NCI-H2081 treated with DMSO at 0.1 percent for 48 hours (cell line): ENCODE measurements at regions not wholly inside any gene's neighbourhood (a gene's known extent, or its start where the extent isn't known, plus 50 kb on each side); places are given as distances from the start of the nearest gene placed in this dataset.

Experiments used
- DNase-seq: peaks from one replicate; lab custom pipeline; 2025; lab: John Stamatoyannopoulos, UW

DNA sequence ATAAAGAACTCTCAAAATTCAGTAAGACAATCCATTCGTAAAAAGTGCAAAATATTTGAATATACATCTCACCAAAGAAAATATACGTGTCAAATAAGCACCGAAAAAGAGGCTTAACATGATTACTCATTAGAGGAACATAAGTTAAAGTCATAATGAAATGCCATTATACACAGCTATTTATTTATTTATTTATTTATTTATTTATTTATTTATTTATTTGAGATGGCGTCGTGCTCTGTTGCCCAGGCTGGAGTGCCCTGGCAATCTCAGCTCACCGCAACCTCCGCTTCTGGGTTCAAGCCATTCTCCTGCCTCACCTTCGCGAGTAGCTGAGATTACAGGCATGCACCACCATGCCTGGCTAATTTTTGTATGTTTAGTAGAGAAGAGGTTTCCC lies 203.6 kb upstream of the UBASH3B start:
- DNase-seq: no peak

GRCh38 chr11:122441666-122442035 lies 213.9 kb upstream of the UBASH3B start:
- no peak for DNase-seq

GRCh38 chr11:122440811-122441665 lies 214.5 kb upstream of the UBASH3B start:
- no peak for DNase-seq

DNA sequence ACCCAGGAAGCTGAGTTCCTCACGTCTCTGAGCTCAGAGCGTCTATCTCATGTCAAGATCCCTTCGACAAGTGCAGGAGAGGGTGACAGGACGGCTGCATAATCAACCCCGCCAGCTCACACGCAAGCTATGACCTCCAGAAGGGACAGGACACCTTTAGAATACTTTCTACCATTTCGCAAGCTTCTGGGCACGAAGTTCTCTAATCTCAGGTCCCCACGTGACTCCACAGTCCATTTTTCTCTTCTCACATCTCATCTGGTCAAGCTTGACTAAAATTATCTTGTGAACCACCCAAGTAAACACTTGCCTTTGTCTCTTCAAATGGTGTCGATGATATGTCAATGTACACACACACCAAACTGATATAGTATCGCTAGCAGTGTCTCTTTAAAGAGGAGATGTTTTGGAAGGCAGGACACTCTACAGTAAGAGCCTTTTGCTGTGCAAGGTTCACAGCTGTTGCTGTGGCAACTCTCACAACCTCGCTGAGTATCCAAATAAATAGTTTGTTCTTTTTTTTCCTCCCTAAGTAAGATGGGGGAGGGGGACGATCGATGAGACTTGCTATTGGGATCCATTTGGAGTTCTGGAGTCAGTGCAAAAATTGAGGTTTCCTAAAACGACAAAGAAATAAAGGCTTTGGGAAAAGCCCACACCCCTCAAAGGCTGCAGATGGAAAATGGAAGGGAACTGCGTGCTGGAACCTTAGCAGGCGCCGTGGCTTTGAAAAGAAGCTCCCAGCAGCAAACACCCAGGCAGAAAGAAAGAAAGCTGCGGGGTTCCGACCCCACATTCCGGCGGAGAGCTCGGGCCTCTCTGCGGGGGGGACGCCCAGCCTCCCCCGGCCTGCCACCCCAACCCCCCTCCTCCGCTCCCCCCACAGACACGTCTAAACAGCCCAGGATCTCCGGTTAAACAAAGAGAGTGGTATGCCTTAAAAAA lies 215.4 kb upstream of the UBASH3B start:
- DNase-seq: no peak

DNA sequence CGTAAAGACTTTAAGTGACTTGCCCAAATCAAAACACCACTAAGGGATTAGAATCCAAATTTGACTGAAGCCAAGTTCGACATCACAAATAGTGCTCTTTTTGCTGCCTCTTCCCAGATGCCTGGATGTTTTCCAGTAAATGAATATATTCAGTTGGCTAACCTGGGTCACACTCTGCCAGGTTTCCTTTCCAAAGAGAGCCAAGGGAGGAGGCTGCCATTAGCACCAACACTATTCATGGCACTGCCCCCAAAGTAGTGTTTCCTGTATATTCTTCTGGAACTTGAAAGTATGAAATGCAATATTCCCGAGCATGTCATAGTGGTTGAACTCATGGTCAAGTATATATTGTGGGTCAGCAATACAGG lies 219.3 kb upstream of the UBASH3B start:
- no peak for DNase-seq

DNA sequence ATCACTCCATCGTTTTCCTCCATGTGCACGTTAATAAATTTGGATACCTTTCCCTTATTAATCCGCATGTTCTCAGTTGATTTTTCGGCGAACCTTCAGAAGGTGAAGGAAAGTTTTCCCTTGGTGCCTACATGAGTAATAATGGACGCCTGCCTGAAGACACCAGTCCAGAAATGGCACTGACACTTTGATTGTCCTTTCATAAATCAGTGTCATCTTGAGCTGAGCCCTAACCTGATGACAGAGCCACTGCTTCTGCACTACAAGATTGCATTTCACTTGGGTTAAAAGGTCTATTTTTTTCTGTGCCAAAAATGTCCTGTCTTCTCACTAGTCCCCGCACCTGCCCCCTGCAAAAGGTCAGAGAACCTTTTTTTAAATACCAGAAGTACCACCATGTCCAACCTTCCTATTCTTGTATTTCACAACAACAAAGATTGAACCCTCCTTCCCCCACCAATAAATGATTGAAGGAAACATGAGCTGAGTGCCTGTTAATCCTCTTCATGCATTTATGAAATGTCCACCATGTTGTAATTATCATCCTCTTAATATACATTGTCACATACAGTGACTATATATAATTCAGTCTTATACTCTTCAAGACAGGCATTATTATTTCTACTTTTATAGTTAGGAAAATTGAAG lies 219.9 kb upstream of the UBASH3B start:
- no peak for DNase-seq

DNA sequence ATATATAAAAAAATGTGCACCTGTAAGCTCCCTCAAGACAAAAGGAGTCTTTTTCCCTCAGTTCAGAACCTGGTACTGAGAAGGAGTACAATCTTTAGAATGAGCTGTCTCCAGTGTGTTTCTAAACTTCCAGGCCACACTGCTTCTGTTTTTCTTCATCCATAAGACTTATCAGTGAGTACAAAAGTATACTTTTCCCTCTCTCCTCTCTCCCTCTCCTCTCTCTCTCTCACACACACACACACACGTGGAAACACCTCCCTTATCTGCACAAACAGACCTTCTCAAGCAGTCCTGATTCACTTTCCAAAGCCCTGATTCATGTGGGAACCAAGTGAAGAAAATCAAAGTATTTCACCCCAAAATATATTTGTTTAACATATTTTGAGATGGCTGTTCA lies 220.7 kb upstream of the UBASH3B start:
- DNase-seq: no peak

- no peak for DNase-seq
These were observed 225.0 kb upstream of the UBASH3B start for GRCh38 chr11:122430490-122430889.

GRCh38 chr11:122426073-122426472 lies 229.4 kb upstream of the UBASH3B start:
- no peak for DNase-seq

DNA sequence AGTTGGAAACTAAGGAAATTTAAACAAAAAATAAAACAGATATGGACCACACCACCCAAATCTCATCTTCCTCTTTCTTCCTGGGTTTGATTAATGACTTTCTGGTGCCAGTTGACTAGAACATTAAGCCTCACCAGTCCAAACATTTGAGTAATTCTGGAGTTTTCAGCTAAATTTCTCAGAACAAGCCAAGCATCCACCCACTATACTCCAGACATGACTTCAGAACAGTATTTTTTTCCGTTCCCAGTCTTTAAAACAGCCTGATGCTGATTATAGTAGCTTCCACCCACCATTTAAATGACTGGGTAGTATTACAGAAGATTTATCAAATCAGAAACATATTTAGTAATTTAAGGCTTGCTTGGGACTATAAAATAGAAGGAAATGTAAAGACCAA lies 230.9 kb upstream of the UBASH3B start:
- DNase-seq: no peak

GRCh38 chr11:122423886-122424285 lies 231.6 kb upstream of the UBASH3B start:
- no peak for DNase-seq

GRCh38 chr11:122423273-122423672 lies 232.2 kb upstream of the UBASH3B start:
- DNase-seq: no peak

- no peak for DNase-seq
These were observed 232.8 kb upstream of the UBASH3B start for GRCh38 chr11:122422682-122423081.

DNA sequence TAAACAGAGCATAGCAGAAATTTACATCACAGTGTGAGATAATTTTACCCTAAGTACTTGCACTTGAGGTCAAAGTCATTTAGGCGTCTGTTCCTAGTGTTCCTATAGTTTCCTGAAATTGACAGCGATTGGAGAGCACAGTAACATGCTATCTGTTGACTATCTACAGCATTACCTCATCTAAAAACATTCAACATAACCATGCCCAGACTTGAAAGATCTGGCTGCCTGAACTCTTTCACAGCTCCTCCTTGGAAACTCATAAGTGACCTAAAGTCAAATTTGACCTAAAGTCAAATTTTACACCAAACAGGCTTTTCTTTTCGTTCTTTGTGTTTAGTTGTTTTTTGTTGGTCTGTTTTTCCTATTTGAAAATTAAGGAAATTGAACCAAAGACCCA lies 233.8 kb upstream of the UBASH3B start:
- no peak for DNase-seq

DNA sequence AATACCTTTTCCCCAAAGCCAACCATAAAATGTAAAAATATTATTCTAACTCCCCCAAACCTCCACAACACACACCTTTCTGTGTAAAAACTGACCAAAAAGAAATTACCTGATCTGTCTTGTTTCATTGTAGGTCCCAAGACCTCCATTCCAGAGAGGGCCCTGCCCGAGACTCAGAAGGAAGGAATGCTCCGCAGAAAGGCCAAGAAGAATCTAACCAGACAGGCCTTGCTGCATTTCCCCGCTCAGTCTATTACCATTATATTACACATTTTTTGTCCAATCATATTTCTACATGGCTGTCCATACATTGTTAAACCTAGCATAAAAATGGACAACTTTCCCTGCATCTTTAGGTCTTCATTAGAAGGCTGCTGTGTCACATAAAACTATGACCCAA lies 237.5 kb upstream of the UBASH3B start:
- DNase-seq: no peak

DNA sequence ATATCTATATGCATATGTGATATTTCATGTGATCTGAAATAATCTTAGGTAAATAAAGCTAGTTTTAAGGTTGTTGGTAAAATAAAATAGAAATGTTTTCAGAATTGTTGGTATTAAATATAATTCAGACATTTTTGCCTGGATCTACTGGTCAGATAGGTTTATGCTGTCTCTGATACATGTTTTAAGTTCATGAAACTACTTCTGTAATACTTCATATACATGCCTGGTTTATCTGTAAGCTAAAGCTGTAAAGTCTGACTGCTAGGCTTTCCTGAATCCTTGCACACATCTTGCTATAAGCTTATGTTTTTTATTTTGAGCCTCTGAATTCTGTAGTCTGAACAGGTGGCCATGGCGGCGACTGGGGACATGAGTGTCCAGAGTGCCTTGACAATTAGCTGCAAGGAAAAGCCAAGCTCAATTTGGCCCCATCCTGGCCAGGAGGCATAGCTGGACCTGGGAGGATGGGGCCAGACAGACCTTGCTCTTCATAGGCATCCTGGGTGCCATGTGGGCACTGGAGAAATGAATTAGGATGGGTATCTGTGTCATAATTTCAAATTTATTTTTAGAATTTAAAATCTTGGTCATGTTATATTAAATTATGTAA lies 241.0 kb upstream of the UBASH3B start:
- DNase-seq: no peak

- DNase-seq: no peak
These were observed 241.8 kb upstream of the UBASH3B start for GRCh38 chr11:122413677-122414076.

DNA sequence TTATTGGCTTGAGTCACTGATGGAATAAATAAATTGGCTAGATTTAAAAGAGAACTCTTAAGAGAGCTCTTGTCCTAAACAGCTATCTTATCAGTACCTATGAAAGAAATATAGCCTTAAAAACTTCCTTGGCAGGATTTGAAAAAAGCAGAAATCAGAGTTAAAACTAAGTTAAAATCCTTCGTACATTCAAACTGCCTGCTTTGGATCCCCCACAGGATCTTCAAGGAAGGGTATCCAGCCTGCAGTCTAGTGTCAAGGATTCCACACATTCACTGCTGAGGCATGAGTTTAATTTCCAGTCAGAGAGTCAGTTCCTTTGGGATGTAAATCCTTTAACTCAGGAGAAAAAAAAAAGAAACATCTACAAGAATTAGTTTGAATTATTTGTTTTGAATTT lies 242.9 kb upstream of the UBASH3B start:
- no peak for DNase-seq

- no peak for DNase-seq
These were observed 249.1 kb upstream of the UBASH3B start for GRCh38 chr11:122406466-122406865.

DNA sequence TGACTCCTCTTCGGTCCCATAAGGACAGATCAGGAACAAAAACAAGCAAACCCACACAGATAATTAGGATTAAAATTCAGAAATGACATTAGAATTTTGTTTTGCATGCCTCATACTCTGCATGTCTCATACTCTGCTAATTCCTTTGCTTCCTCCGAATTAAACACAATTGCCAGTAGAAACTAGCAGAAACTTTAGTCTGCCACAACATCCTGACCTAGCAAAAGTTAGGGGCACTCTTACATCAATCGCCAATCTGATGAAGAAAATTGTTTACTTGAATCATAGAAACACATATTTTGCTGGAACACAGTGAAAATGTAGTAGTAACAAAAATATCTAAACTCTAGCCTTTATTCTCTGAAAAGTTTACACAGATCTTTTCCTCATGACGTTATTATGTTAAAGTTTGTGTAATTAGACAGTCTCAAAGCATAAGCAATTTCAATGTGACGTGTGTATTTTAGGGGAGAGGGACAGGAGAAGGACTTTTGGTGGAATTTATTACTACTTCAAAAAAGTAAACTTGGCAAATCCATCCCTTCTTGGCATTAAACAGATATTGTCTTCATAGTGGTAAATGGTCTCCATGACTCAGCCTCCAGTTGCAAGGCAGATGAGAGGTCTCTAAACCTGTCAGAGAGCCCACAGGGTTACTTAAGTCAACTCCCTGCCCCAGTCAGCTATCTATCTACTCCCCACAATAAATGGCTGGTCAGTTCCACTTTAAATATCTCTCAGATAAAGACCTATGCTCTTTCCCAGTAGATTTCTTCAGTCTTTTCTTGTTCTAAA lies 249.8 kb upstream of the UBASH3B start:
- no peak for DNase-seq

- DNase-seq: no peak
These were observed 251.0 kb upstream of the UBASH3B start for GRCh38 chr11:122404571-122404970.
